SK-N-MC (cell line): ENCODE measurements at regions not wholly inside any gene's neighbourhood (a gene's known extent, or its start where the extent isn't known, plus 50 kb on each side); places are given as distances from the start of the nearest gene placed in this dataset.

Source experiments
- EZH2 ChIP-seq: fragments of 200-600 bp; sonication (generic); IDR thresholded peaks from one replicate; pipeline ENCODE4 v1.6.1; 2017; ENCODE audit warnings: antibody characterized with exemption
- FOXP2 ChIP-seq: optimal IDR thresholded peaks from 2 replicates; pipeline ENCODE3; 2011; ENCODE audit warnings: mild to moderate bottlenecking, moderate library complexity; ENCODE audit not compliant: insufficient read depth; ENCODE audit errors: extremely low read length, control extremely low read depth
- POLR2AphosphoS5 ChIP-seq: IDR thresholded peaks from 2 replicates; pipeline ENCODE4 v1.6.1; 2012; ENCODE audit warnings: mild to moderate bottlenecking, low read depth, low read length, borderline replicate concordance

- TF ChIP-seq EZH2: no peak
- no peak for TF ChIP-seq POLR2AphosphoS5
- TF ChIP-seq FOXP2: no peak
Observed at GRCh38 chr3:74866357-74867030, 252.0 kb upstream of the CNTN3 start.
